SK-N-SH (cell line): ENCODE measurements at regions not wholly inside any gene's neighbourhood (a gene's known extent, or its start where the extent isn't known, plus 50 kb on each side); places are given as distances from the start of the nearest gene placed in this dataset.

Source experiments
- CTCF ChIA-PET: fragments of 300-600, 350-600 bp; formaldehyde crosslinking; extraction: SDS; loops from one replicate; lab custom pipeline; 2021; lab: Yijun Ruan, JAX
- POLR2A ChIA-PET: fragments of 350-600 bp; sonication (Branson Sonifier 250); formaldehyde crosslinking; extraction: SDS; loops from one replicate; lab custom pipeline; 2020; ENCODE audit warnings: antibody characterized with exemption, inconsistent platforms; lab: Yijun Ruan, JAX
- DNase-seq: peaks from one replicate; pipeline ENCODE4 v3.0.0; 2012
- H2AFZ ChIP-seq: fragments of 200-600 bp; sonication (generic); 2 replicates; pipeline ENCODE4 v1.8.1; 2016; ENCODE audit warnings: antibody characterized with exemption, mild to moderate bottlenecking, low read depth
- H3F3A ChIP-seq: fragments of 200-600 bp; sonication (generic); replicated peaks from 2 replicates; pipeline ENCODE3; 2016; ENCODE audit warnings: antibody characterized with exemption, mild to moderate bottlenecking; ENCODE audit not compliant: insufficient read depth
- H3K27ac ChIP-seq, 2 experiments: fragments of 200-500 bp in 1 of 2; fragments of 200-600 bp in 1 of 2; sonication (Bioruptor generic) in 1 of 2; sonication (generic), shearing (Covaris generic) in 1 of 2; 2 replicates each; pipeline versions ENCODE4 v1.5.1 to v1.6.1; 2014 to 2016; ENCODE audit warnings: low read depth in 2 of 2, inconsistent platforms in 1 of 2, low read length in 1 of 2, mild to moderate bottlenecking in 1 of 2, mixed read lengths in 1 of 2
- H3K27me3 ChIP-seq: fragments of 200-600 bp; sonication (generic), shearing (Covaris generic); 2 replicates; pipeline ENCODE4 v1.6.1; 2016; ENCODE audit warnings: mixed run types; ENCODE audit not compliant: insufficient read depth
- H3K36me3 ChIP-seq, 2 experiments: fragments of 200-500 bp in 1 of 2; fragments of 200-600 bp in 1 of 2; sonication (Bioruptor generic) in 1 of 2; sonication (generic) in 1 of 2; replicated peaks in 1 of 2; 2 replicates each; pipeline versions ENCODE3 to v1.5.1; 2014 to 2016; ENCODE audit warnings: low read length in 1 of 2, mild to moderate bottlenecking in 1 of 2; ENCODE audit not compliant: insufficient read depth in 2 of 2, control insufficient read depth in 1 of 2
- H3K4me1 ChIP-seq, 2 experiments: fragments of 200-500 bp in 1 of 2; fragments of 200-600 bp in 1 of 2; sonication (Bioruptor generic) in 1 of 2; sonication (generic), shearing (Covaris generic) in 1 of 2; 2 replicates each; pipeline versions ENCODE4 v1.5.1 to v1.6.1; 2014 to 2016; ENCODE audit warnings: low read depth in 1 of 2, low read length in 1 of 2, mixed run types in 1 of 2; ENCODE audit not compliant: insufficient read depth in 2 of 2, control insufficient read depth in 1 of 2
- H3K4me2 ChIP-seq: fragments of 200-600 bp; sonication (generic), shearing (Covaris generic); 2 replicates; pipeline ENCODE4 v1.6.1; 2017; ENCODE audit warnings: mixed run types
- H3K4me3 ChIP-seq, 2 experiments: fragments of 200-500 bp in 1 of 2; fragments of 200-600 bp in 1 of 2; sonication (Bioruptor generic) in 1 of 2; sonication (generic), shearing (Covaris generic) in 1 of 2; 2 replicates each; pipeline versions ENCODE4 v1.5.1 to v1.8.1; 2014 to 2016; ENCODE audit warnings: low read depth in 2 of 2, inconsistent platforms in 1 of 2, low read length in 1 of 2, mild to moderate bottlenecking in 1 of 2, mixed read lengths in 1 of 2, moderate library complexity in 1 of 2
- H3K79me2 ChIP-seq: fragments of 200-600 bp; sonication (generic); 2 replicates; pipeline ENCODE4 v1.8.1; 2017; ENCODE audit warnings: mild to moderate bottlenecking; ENCODE audit not compliant: insufficient read depth
- H3K9ac ChIP-seq: fragments of 200-600 bp; sonication (generic); 2 replicates; pipeline ENCODE4 v1.6.1; 2017; ENCODE audit warnings: mixed run types
- H3K9me2 ChIP-seq: fragments of 200-600 bp; sonication (generic); 2 replicates; pipeline ENCODE4 v1.6.1; 2017; ENCODE audit warnings: mixed run types
- H3K9me3 ChIP-seq: fragments of 200-600 bp; sonication (generic); 2 replicates; pipeline ENCODE4 v1.6.1; 2017; ENCODE audit warnings: mixed run types, mild to moderate bottlenecking, moderate library complexity
- H4K20me1 ChIP-seq: fragments of 200-600 bp; sonication (generic); 2 replicates; pipeline ENCODE4 v1.6.1; 2017; ENCODE audit warnings: mild to moderate bottlenecking, mixed run types; ENCODE audit not compliant: insufficient read depth
- EP300 ChIP-seq, 2 experiments: IDR thresholded peaks; 2 replicates each; pipeline versions ENCODE4 v1.4.0 to v1.6.1; 2012; ENCODE audit warnings: borderline replicate concordance in 1 of 2, low read depth in 1 of 2, low read length in 1 of 2
- FOXJ3 ChIP-seq: sonication (generic); formaldehyde crosslinking; IDR thresholded peaks from 2 replicates; pipeline ENCODE4 v1.5.1; 2020; ENCODE audit warnings: mild to moderate bottlenecking, missing genetic modification reagents
- GATA2 ChIP-seq: sonication (generic); formaldehyde crosslinking; IDR thresholded peaks from 2 replicates; pipeline ENCODE4 v1.5.0; 2020; ENCODE audit warnings: mild to moderate bottlenecking, missing genetic modification reagents
- MEF2A ChIP-seq: IDR thresholded peaks from 2 replicates; pipeline ENCODE4 v1.4.0; 2012; ENCODE audit warnings: low read depth, borderline replicate concordance
- NRF1 ChIP-seq: IDR thresholded peaks from 2 replicates; pipeline ENCODE4 v1.6.1; 2012; ENCODE audit warnings: low read depth, mild to moderate bottlenecking, low read length
- REST ChIP-seq: IDR thresholded peaks from 2 replicates; pipeline ENCODE4 v1.6.1; 2012; ENCODE audit warnings: mild to moderate bottlenecking, low read depth, low read length, moderate library complexity
- SMC3 ChIP-seq: IDR thresholded peaks from 2 replicates; pipeline ENCODE4 v1.6.1; 2012; ENCODE audit warnings: low read depth, low read length, improper control_type of control experiment
- TAF1 ChIP-seq: IDR thresholded peaks from 2 replicates; pipeline ENCODE4 v1.6.1; 2012; ENCODE audit warnings: low read depth, mild to moderate bottlenecking, low read length, moderate library complexity, borderline replicate concordance
- TEAD4 ChIP-seq: IDR thresholded peaks from 2 replicates; pipeline ENCODE4 v1.4.0; 2012; ENCODE audit warnings: mild to moderate bottlenecking, borderline replicate concordance; ENCODE audit not compliant: insufficient read depth
- USF2 ChIP-seq: fragments of 150-350 bp; IDR thresholded peaks from 2 replicates; pipeline ENCODE4 v1.6.1; 2017; ENCODE audit warnings: antibody characterized with exemption, low read length, low read depth, borderline replicate concordance
- ZBTB33 ChIP-seq: IDR thresholded peaks from 2 replicates; pipeline ENCODE4 v1.4.0; 2012; ENCODE audit warnings: low read depth, borderline replicate concordance
- WGBS: methylation state at CpG from one replicate; pipeline ENCODE4 v1.1.6; 2017; ENCODE audit warnings: low lambda C conversion rate; 5-methylcytosine and 5-hydroxymethylcytosine counted together

- CTCF ChIA-PET = no interaction called here
- TF ChIP-seq REST (no peak), USF2 (no peak), TEAD4 (no peak), MEF2A (no peak), FOXJ3 (CRISPR knock-in tag) (no peak), NRF1 (no peak), SMC3 (no peak), EP300 (IDR thresholded peaks at IDR 0.05; ENCODE audit: borderline replicate concordance in 1 of 2, low read depth in 1 of 2, low read length in 1 of 2) (no peak), TAF1 (no peak), GATA2 (CRISPR knock-in tag) (no peak), ZBTB33 (no peak)
These were observed 447.4 kb upstream of the NRSN1 start for GRCh38 chr6:23678626-23679025.

More at GRCh38 chr6:23678626-23679025, 447.4 kb upstream of the NRSN1 start:
- H3K4me2 ChIP-seq = no peak overlapping the region
- H3K4me3 ChIP-seq = no peak overlapping the region
- H3K27ac ChIP-seq = no peak overlapping the region
- H4K20me1 ChIP-seq = no peaks in the 10 kb centered on the region
- H3F3A ChIP-seq = no peaks in the 10 kb centered on the region
- no peaks in the 10 kb centered on the region; a peak in 1 of 4 replicates for H3K4me1 ChIP-seq
- 65% methylated on average over 3 of the region's 3 CpGs for WGBS
- H3K9me3 ChIP-seq = 0 out of 2 replicates have a peak, but pooled peaks cover 6% of the 10 kb centered on the region
- H3K27me3 ChIP-seq = no peaks in the 10 kb centered on the region
- no peak overlapping the region for H2AFZ ChIP-seq
- POLR2A ChIA-PET = no interaction called here
- no peaks in the 10 kb centered on the region for H3K9me2 ChIP-seq
- no peak for DNase-seq
- H3K36me3 ChIP-seq = no peaks in the 10 kb centered on the region
- H3K9ac ChIP-seq = no peak overlapping the region
- no peaks in the 10 kb centered on the region for H3K79me2 ChIP-seq
